ENCODE measurements at regions not wholly inside any gene's neighbourhood (a gene's known extent, or its start where the extent isn't known, plus 50 kb on each side); places are given as distances from the start of the nearest gene placed in this dataset.

- TF ChIP-seq, protein P1, sequence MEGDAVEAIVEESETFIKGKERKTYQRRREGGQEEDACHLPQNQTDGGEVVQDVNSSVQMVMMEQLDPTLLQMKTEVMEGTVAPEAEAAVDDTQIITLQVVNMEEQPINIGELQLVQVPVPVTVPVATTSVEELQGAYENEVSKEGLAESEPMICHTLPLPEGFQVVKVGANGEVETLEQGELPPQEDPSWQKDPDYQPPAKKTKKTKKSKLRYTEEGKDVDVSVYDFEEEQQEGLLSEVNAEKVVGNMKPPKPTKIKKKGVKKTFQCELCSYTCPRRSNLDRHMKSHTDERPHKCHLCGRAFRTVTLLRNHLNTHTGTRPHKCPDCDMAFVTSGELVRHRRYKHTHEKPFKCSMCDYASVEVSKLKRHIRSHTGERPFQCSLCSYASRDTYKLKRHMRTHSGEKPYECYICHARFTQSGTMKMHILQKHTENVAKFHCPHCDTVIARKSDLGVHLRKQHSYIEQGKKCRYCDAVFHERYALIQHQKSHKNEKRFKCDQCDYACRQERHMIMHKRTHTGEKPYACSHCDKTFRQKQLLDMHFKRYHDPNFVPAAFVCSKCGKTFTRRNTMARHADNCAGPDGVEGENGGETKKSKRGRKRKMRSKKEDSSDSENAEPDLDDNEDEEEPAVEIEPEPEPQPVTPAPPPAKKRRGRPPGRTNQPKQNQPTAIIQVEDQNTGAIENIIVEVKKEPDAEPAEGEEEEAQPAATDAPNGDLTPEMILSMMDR (IDR thresholded peaks at IDR 0.05; ENCODE audit: insufficient read depth, low read depth, low read length, missing control alignments) = no peak
- no peak overlapping the region for H3K4me3 ChIP-seq (ENCODE audit: low read length)
- DNase-seq (ENCODE audit: low read depth) = no peak
Measured at GRCh38 chr15:81752974-81753373, 292.8 kb downstream of the MEX3B start.

DNA sequence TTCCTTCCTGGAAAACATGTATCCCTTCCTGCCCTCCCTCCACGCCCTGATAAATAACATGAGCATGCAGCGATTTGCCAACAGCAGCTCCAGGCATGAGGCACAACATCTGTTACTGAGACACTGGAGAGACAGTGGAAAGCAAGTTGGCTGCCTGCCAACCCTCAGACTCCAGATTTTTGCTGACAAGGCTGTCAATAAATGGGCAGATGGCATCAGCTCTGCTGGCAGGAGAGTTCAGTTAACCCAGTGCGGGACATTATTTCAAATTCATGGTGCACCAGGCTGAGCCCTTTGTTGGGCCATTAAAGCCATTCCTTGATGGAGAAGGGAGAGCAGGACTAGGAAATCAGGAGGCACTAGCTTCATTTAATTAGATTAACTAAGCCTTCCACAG, 293.3 kb downstream of the MEX3B start:
- no peak overlapping the region for H3K4me3 ChIP-seq (ENCODE audit: low read length)
- TF ChIP-seq, protein P1 (IDR thresholded peaks at IDR 0.05; ENCODE audit: insufficient read depth, low read depth, low read length, missing control alignments) = no peak
- peak; percentile 76 for DNase-seq (ENCODE audit: low read depth)

DNA sequence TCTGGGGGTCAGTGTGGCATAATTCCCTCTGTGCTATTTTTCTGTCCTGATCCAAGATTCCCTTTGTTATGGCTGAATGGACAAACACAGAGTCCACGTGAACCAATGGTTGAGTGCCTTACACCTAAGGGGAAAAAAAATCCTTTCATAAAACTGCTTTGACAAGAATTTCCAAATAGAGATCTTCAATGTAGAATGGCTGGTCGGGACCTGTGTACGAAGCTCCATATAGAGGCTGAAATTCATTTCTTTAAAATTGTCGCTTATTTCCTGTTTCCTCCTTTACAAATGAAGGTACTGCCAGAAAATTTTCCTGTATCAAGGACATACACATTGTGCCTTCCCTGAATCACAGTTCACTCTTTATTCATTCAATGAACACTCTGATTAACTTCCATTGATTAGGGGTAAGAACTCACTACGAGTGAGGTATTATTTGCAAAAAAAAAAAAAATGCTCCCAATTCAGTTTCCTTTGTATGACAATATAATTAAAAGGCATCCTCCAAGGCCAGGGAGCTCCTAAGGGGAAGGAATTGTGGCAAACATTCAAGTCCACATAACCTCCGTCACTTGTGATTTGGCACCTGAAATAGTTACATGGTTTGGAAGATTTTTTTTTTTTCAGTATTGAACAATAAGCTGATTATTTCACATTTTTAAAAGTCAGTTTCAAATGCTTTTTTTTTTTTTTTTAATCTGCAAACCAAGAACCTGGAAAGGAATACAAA, 293.8 kb downstream of the MEX3B start:
- DNase-seq (ENCODE audit: low read depth) = no peak
- H3K4me3 ChIP-seq (ENCODE audit: low read length) = no peak overlapping the region
- TF ChIP-seq, protein P1 (IDR thresholded peaks at IDR 0.05; ENCODE audit: insufficient read depth, low read depth, low read length, missing control alignments) = no peak

- DNase-seq (ENCODE audit: low read depth) = no peak
- TF ChIP-seq, protein P1 (IDR thresholded peaks at IDR 0.05; ENCODE audit: insufficient read depth, low read depth, low read length, missing control alignments) = no peak
- no peak overlapping the region for H3K4me3 ChIP-seq (ENCODE audit: low read length)
Measured at GRCh38 chr15:81751256-81751655, 294.6 kb downstream of the MEX3B start.

GRCh38 chr15:81749716-81750375, 296.0 kb downstream of the MEX3B start:
- TF ChIP-seq, protein P1 (IDR thresholded peaks at IDR 0.05; ENCODE audit: insufficient read depth, low read depth, low read length, missing control alignments) = no peak
- DNase-seq (ENCODE audit: low read depth) = no peak
- no peak overlapping the region for H3K4me3 ChIP-seq (ENCODE audit: low read length)

GRCh38 chr15:81747482-81747881, 298.3 kb downstream of the MEX3B start:
- H3K4me3 ChIP-seq (ENCODE audit: low read length) = no peak overlapping the region
- DNase-seq (ENCODE audit: low read depth) = no peak
- TF ChIP-seq, protein P1 (IDR thresholded peaks at IDR 0.05; ENCODE audit: insufficient read depth, low read depth, low read length, missing control alignments) = no peak
